Endothelial cell of umbilical vein (primary cell): ENCODE measurements at regions not wholly inside any gene's neighbourhood (a gene's known extent, or its start where the extent isn't known, plus 50 kb on each side); places are given as distances from the start of the nearest gene placed in this dataset.
A peak's percentile ranks its signal among the peaks of the same experiment; 100 is the strongest.

ENCODE experiments used
- BruUV-seq: library from RNA; stranded (reverse); fragments of 400-500 nt; replicated peaks from 2 replicates; lab custom pipeline; 2021; lab: Mats Ljungman, UMichigan
- CTCF ChIA-PET: fragments of 300-600, 350-600 bp; sonication (Branson Sonifier 250); formaldehyde crosslinking; loops from one replicate; lab custom pipeline; 2021; ENCODE audit warnings: antibody characterized with exemption, inconsistent platforms; lab: Charles Lee
- POLR2A ChIA-PET: fragments of 300-600, 350-600 bp; sonication (Branson Sonifier 250); formaldehyde crosslinking; loops from one replicate; lab custom pipeline; 2021; ENCODE audit warnings: antibody characterized with exemption, inconsistent platforms; lab: Charles Lee
- DNase-seq: peaks from one replicate; pipeline ENCODE4 v3.0.0-alpha.2; 2011; ENCODE audit warnings: low read depth, low spot score
- FAIRE-seq: peaks from 2 replicates; lab custom pipeline; 2011; peaks lifted over from hg19 to GRCh38; lab: Jason Lieb, UNC
- H2AFZ ChIP-seq: 2 replicates; pipeline ENCODE4 v1.6.0; 2012; ENCODE audit warnings: low read depth, low read length, control low read depth, inconsistent platforms
- H3K27ac ChIP-seq: 2 replicates; pipeline ENCODE4 v1.5.1; 2011; ENCODE audit warnings: low read depth, mild to moderate bottlenecking, control low read depth, low read length, moderate library complexity; ENCODE audit not compliant: insufficient read depth
- H3K27me3 ChIP-seq, 2 experiments: 2 replicates each; pipeline versions ENCODE4 v1.6.0 to v1.6.1; 2011; ENCODE audit warnings: low read length in 2 of 2, mixed read lengths in 1 of 2; ENCODE audit not compliant: control insufficient read depth in 2 of 2, insufficient read depth in 2 of 2
- H3K36me3 ChIP-seq, 2 experiments: 2 replicates in 1 of 2; 3 replicates in 1 of 2; pipeline ENCODE4 v1.5.1; 2011; ENCODE audit warnings: low read length in 2 of 2, mild to moderate bottlenecking in 1 of 2, moderate library complexity in 1 of 2; ENCODE audit not compliant: control insufficient read depth in 2 of 2, insufficient read depth in 2 of 2; ENCODE audit errors: extremely low read depth in 1 of 2
- H3K4me1 ChIP-seq: 3 replicates; pipeline ENCODE4 v1.5.1; 2011; ENCODE audit warnings: mild to moderate bottlenecking, low read length; ENCODE audit not compliant: control insufficient read depth, insufficient read depth; ENCODE audit errors: extremely low read depth
- H3K4me2 ChIP-seq: 2 replicates; pipeline ENCODE4 v1.6.1; 2011; ENCODE audit warnings: low read length, control low read depth, mixed read lengths; ENCODE audit not compliant: insufficient read depth
- H3K4me3 ChIP-seq, 3 experiments: fragments of 200-600 bp in 1 of 3; sonication (generic), shearing (Covaris generic) in 1 of 3; replicated peaks in 1 of 3; 2 replicates each; pipeline ENCODE4 v1.5.1; 2011 to 2016; ENCODE audit warnings: control low read depth in 3 of 3, low read length in 3 of 3, mild to moderate bottlenecking in 2 of 3, inconsistent platforms in 1 of 3, low read depth in 1 of 3, moderate library complexity in 1 of 3; ENCODE audit not compliant: insufficient read depth in 1 of 3
- H3K79me2 ChIP-seq: 2 replicates; pipeline ENCODE4 v1.6.0; 2012; ENCODE audit warnings: low read length, inconsistent platforms; ENCODE audit not compliant: control insufficient read depth, insufficient read depth
- H3K9ac ChIP-seq: replicated peaks from 2 replicates; pipeline ENCODE3; 2011; ENCODE audit warnings: low read length, control low read depth; ENCODE audit not compliant: insufficient read depth; ENCODE audit errors: extremely low read depth
- H3K9me1 ChIP-seq: replicated peaks from 3 replicates; pipeline ENCODE4 v1.6.0; 2011; ENCODE audit warnings: mild to moderate bottlenecking, low read length; ENCODE audit not compliant: control insufficient read depth, insufficient read depth; ENCODE audit errors: extremely low read depth
- H3K9me3 ChIP-seq: replicated peaks from 2 replicates; pipeline ENCODE4 v1.5.1; 2012; ENCODE audit warnings: low read length, inconsistent platforms; ENCODE audit not compliant: control insufficient read depth, insufficient read depth
- H4K20me1 ChIP-seq: replicated peaks from 2 replicates; pipeline ENCODE3; 2011; ENCODE audit warnings: mild to moderate bottlenecking, low read length; ENCODE audit not compliant: control insufficient read depth, insufficient read depth; ENCODE audit errors: extremely low read depth
- EZH2 ChIP-seq: IDR thresholded peaks from 2 replicates; pipeline ENCODE4 v1.6.1; 2012; ENCODE audit warnings: borderline replicate concordance, low read depth, mild to moderate bottlenecking, moderate library complexity, low read length, inconsistent platforms; ENCODE audit not compliant: severe bottlenecking
- FOS ChIP-seq: IDR thresholded peaks from 2 replicates; pipeline ENCODE4 v1.6.1; 2011; ENCODE audit warnings: mild to moderate bottlenecking, low read length, moderate library complexity, borderline replicate concordance; ENCODE audit not compliant: insufficient read depth
- GATA2 ChIP-seq: IDR thresholded peaks from 2 replicates; pipeline ENCODE4 v1.7.0; 2011; ENCODE audit warnings: low read depth, mild to moderate bottlenecking, moderate library complexity, mixed read lengths, low read length; ENCODE audit not compliant: insufficient read length, insufficient read depth
- JUN ChIP-seq: IDR thresholded peaks from 2 replicates; pipeline ENCODE4 v1.6.1; 2011; ENCODE audit warnings: borderline replicate concordance, low read depth; ENCODE audit not compliant: insufficient read length, insufficient read depth
- MAX ChIP-seq: IDR thresholded peaks from 2 replicates; pipeline ENCODE4 v1.6.1; 2011; ENCODE audit not compliant: insufficient read depth, insufficient read length
- MYC ChIP-seq: IDR thresholded peaks from one replicate; pipeline ENCODE4 v1.6.1; 2011; ENCODE audit warnings: mild to moderate bottlenecking, low read depth, low read length
- POLR2A ChIP-seq: IDR thresholded peaks from 2 replicates; pipeline ENCODE4 v1.6.1; 2012; ENCODE audit warnings: low read depth, mild to moderate bottlenecking, control low read depth, low read length
- POLR2AphosphoS5 ChIP-seq: IDR thresholded peaks from 2 replicates; pipeline ENCODE4 v1.6.1; 2012; ENCODE audit warnings: low read depth, mild to moderate bottlenecking, control low read depth, low read length, moderate library complexity; ENCODE audit not compliant: insufficient read depth
- dilution Hi-C: fragments of 300-500 bp; cut with MboI; formaldehyde crosslinking; loops from one replicate; pipeline ENCODE4 v1.15.0; 2019; ENCODE audit warnings: low sequenced_read_pairs; ENCODE audit not compliant: extremely low pct_ligation_motif_present
- intact Hi-C: fragments of 100-400 bp; cut with micrococcal nuclease; formaldehyde crosslinking; loops from one replicate; pipeline ENCODE4 v1.10.0; 2022
- TF ChIP-seq, protein P1 (sequence below), 2 donors: IDR thresholded peaks; 1 replicate in 1 of 2; 2 replicates in 1 of 2; pipeline ENCODE4 v1.5.1; 2011; ENCODE audit warnings: low read length in 2 of 2, mild to moderate bottlenecking in 2 of 2, moderate library complexity in 2 of 2, control low read depth in 1 of 2, inconsistent platforms in 1 of 2, low read depth in 1 of 2; ENCODE audit not compliant: insufficient read depth in 1 of 2; ENCODE audit errors: extremely low read depth in 1 of 2

DNA sequence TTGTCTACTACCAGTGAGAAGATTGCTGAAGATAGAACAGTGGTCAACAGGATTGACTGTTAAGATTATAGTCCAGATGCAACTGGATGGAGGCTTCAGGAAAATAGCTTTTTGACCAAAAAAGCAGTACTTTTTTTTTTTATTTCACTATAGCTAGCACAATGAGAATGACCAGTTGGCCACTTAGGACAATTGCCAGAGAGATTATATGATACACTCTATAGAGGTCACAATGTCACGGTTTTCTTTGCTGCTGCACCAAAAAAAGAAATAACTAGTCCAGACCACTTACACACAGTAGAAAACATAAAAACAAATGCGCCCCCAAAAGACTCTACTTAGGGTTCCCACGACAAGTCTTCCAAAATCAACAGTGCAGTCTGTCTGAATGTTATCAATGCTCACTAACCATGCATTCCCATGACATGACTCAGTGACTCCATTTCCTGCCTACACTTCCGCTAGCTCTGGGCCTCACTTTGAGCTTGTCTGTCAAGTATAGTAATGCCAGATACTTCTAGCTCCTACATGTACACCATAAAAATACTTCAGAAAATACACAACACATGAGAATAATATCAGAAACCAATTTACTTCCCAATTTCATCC lies 209.1 kb upstream of the STARD13 start:
- CTCF ChIA-PET, result interaction anchor here (0.9 to 1.9 kb wide), 7 partner anchors 13 to 266 kb away, joined by 3 to 11 read pairs (median 5); partner anchors contain the start of gene STARD13
- TSS peak; percentile 51 for BruUV-seq
- Histone ChIP-seq H3K36me3 (no peaks in the 10 kb centered on the region), H3K27me3 (no peaks in the 10 kb centered on the region), H3K4me1 (peaks cover 66% of the 10 kb centered on the region), H3K9me1 (no peaks in the 10 kb centered on the region), H4K20me1 (no peaks in the 10 kb centered on the region), H3K4me2 (peak overlapping the region; percentile 88), H3K9me3 (no peaks in the 10 kb centered on the region), H3K79me2 (no peaks in the 10 kb centered on the region), H3K27ac (peak overlapping the region; percentile 98), H3K4me3 (peak overlapping the region in 1 of 3 experiments; percentile 26), H3K9ac (peak overlapping the region; percentile 81), H2AFZ (no peak overlapping the region)
- dilution Hi-C loops (no loop called here), intact Hi-C loops (loop anchor here (1.0 to 10.0 kb wide), 13 partner anchors 15 to 908 kb away; partner anchors contain the start of genes PDS5B and STARD13)
- POLR2A ChIA-PET, result interaction anchor here (0.5 to 1.4 kb wide), 5 partner anchors 15 to 258 kb away, joined by 3 to 5 read pairs (median 3); partner anchors contain the start of gene STARD13
- TF ChIP-seq MYC (no peak), POLR2AphosphoS5 (peak; percentile 88), FOS (peak; percentile 92), POLR2A (peak; percentile 71), MAX (no peak), GATA2 (peak; percentile 93), EZH2 (no peak), JUN (peak; percentile 98)
- TF ChIP-seq, protein P1, sequence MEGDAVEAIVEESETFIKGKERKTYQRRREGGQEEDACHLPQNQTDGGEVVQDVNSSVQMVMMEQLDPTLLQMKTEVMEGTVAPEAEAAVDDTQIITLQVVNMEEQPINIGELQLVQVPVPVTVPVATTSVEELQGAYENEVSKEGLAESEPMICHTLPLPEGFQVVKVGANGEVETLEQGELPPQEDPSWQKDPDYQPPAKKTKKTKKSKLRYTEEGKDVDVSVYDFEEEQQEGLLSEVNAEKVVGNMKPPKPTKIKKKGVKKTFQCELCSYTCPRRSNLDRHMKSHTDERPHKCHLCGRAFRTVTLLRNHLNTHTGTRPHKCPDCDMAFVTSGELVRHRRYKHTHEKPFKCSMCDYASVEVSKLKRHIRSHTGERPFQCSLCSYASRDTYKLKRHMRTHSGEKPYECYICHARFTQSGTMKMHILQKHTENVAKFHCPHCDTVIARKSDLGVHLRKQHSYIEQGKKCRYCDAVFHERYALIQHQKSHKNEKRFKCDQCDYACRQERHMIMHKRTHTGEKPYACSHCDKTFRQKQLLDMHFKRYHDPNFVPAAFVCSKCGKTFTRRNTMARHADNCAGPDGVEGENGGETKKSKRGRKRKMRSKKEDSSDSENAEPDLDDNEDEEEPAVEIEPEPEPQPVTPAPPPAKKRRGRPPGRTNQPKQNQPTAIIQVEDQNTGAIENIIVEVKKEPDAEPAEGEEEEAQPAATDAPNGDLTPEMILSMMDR (IDR thresholded peaks at IDR 0.05; ENCODE audit: extremely low read depth in 1 of 2, insufficient read depth in 1 of 2, low read depth in 1 of 2, low read length in 2 of 2), result no peak
- FAIRE-seq (peak; percentile 95), DNase-seq (peak; percentile 99)
